22Rv1 (cell line): ENCODE measurements at regions not wholly inside any gene's neighbourhood (a gene's known extent, or its start where the extent isn't known, plus 50 kb on each side); places are given as distances from the start of the nearest gene placed in this dataset.

Experiments
- CTCF ChIP-seq: fragments of 450-650 bp; IDR thresholded peaks from 2 replicates; pipeline ENCODE4 v1.5.1; 2017; ENCODE audit warnings: mild to moderate bottlenecking
- ZFX ChIP-seq: fragments of 450-650 bp; IDR thresholded peaks from 2 replicates; pipeline ENCODE4 v1.6.1; 2017; ENCODE audit warnings: antibody characterized with exemption, borderline replicate concordance

GRCh38 chr10:29238523-29239135, 50.2 kb upstream of the LYZL1 start:
- TF ChIP-seq CTCF (no peak), ZFX (no peak)
